AG20443 (cell line): ENCODE measurements at regions not wholly inside any gene's neighbourhood (a gene's known extent, or its start where the extent isn't known, plus 50 kb on each side); places are given as distances from the start of the nearest gene placed in this dataset.
A peak's percentile ranks its signal among the peaks of the same experiment; 100 is the strongest.
"Not testable (repeated sequence)": the region's sequence is repeated elsewhere in the genome, so short reads cannot be mapped to it uniquely, and the experiment has no call there.

Experiments
- DNase-seq: peaks from one replicate; pipeline ENCODE4 v3.0.0; 2012; ENCODE audit warnings: low spot score, mixed read lengths

GRCh38 chrX:26597981-26598380 lies 382.0 kb downstream of the MAGEB5 start:
- DNase-seq = no peak

- no peak for DNase-seq
These were observed 374.9 kb downstream of the MAGEB5 start for GRCh38 chrX:26590849-26591248.

DNA sequence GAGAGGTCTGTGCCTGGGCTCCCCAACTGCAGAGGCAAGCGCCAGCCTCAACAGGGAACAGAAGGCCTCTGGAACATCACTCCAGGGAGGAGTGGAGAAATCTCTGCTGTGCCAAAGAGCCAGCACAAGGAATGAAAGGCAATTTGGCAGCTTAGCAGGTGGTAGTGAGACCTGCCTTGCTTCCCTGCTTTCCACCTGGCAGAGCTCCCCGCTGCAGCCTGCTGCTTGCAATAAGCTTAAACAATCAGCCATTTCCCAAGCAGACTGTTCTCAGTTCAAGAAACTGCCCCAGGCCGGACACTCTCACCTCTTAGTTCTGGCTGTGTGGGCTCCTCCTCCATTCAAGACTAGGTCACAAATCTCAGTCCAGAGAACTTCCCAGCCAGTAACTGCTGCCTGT lies 370.6 kb downstream of the MAGEB5 start:
- no peak for DNase-seq

- no peak for DNase-seq
These were observed 365.1 kb downstream of the MAGEB5 start for GRCh38 chrX:26581091-26581490.

- no peak for DNase-seq
These were observed 364.1 kb downstream of the MAGEB5 start for GRCh38 chrX:26580021-26580420.

DNA sequence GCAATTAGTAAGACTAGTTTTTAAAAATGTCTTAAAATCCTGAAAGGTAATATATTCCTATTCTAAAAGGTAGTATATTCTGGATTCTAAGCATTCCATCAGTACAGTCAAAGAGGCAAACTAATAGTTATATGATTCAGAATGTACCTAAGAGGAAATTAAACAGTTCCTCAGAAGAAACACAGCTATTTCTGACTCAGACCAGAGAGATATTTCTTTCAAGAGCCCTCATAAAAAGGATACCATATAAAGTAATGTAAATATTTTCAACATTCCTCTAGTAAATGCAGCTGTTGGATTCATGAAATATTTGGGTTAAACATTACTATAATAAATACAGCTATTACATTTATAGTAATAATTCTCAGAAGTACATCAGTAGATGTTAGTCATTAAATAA lies 358.3 kb downstream of the MAGEB5 start:
- DNase-seq = no peak

DNA sequence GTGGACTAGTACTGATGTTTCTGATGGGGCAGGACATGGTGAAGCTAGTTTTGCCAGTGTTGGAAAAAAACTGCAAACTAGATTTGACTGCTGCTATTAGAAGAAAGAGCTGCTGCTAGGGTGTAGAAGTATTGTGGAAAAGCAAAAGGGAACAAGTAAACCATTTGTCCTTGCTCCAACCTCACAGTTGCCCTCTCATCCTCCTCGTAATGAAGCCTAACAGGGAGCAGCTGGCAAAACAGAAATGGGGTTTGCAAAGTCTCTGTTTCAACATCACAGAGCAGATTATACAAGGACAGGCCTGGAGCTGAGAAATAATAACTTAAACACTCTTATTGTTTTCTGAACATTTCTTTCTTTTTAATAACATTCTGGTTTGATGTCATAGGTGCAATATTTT lies 346.2 kb downstream of the MAGEB5 start:
- DNase-seq = no peak

DNA sequence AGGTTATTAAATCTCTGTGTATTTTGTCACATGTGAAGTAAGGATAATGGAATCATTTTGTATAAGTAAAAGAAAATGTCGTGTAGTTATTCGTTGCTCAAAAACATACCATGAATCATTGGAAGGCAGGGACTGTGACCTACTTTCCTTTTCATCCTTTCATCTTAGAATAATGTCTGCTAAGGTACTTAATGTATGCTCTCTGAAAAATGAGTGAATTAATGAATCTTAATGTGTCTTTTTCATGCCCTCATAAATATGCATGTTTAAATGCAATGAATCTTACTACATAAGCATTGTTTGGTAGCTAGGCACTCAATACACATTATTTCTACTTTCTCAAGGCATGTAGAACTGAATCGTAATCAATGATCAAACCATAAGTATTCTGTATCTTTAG lies 343.9 kb downstream of the MAGEB5 start:
- DNase-seq = no peak

DNA sequence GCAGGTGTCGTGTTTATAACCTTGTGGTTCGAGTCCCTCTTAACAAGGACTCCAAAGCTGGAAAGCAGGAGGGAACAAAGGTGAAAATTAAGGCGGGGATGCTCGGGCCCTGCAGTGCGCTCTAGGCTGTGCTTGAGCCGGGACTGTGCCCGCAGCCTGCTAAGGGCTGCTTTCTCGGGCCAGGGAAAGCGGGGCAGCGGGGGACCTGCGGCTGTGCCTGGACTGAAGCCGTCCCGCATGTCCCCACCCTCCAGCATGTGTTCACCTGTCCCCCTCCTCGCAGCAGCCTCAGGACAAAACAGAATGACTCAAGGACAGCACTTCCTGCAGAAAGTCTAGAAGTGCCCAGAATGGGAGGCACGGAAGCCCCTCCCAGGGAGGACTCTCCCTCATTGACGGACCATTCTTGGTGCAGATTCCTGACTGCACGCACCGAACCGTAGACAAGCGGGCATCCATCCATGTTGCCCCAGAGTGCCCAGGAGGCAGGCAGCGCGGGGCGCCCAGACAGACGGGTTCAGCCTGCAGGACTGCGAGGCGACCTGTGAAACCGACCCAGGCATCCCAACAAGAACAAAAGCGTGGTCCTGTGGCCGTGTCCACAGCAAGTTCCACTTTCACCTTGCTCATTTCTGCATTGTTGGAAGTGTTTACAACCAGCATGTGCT lies 342.9 kb downstream of the MAGEB5 start:
- DNase-seq = no peak

- no peak for DNase-seq
These were observed 341.8 kb downstream of the MAGEB5 start for GRCh38 chrX:26557691-26558321.

DNA sequence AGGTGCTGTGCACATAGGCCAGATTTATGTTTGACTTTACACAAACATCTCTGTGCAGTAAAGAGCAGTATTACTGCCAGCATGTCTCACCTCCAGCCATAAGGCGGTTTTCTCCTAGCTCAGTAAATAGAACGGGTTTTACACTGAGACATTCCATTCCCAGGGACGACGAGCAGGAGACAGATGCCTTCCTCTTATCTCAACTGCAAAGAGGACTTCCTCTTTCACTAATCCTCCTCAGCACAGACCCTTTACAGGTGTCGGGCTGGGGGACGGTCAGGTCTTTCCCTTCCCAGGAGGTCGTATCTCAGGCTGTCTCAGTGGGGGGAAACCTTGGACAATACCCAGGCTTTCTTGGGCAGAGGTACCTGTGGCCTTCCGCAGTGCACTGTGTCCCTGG lies 309.8 kb downstream of the MAGEB5 start:
- not testable (repeated sequence) for DNase-seq

DNA sequence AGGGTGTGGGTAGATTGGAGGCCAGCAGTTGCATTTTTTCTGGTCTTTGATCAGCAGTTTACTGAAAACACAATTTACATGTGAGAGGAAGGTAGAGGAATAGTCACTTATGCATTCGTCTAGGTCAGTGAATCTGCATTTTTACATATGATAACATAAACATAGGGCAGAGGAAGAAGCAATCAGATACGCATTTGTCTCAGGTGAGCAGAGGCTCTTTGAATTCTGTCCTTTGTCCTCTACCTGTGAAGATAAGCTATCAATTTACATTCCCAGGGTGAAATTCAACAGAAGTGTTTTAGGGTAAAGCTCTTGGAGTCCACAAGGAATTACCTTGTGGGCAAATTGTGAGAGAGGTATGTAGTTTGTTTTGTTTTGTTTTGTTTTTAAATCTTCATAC lies 306.5 kb downstream of the MAGEB5 start:
- no peak for DNase-seq

GRCh38 chrX:26511589-26512363 lies 295.8 kb downstream of the MAGEB5 start:
- no peak for DNase-seq

GRCh38 chrX:26470941-26471340 lies 255.0 kb downstream of the MAGEB5 start:
- DNase-seq = no peak

- DNase-seq = no peak
These were observed 250.4 kb downstream of the MAGEB5 start for GRCh38 chrX:26466387-26466786.

- no peak for DNase-seq
These were observed 229.3 kb downstream of the MAGEB5 start for GRCh38 chrX:26445288-26445687.

DNA sequence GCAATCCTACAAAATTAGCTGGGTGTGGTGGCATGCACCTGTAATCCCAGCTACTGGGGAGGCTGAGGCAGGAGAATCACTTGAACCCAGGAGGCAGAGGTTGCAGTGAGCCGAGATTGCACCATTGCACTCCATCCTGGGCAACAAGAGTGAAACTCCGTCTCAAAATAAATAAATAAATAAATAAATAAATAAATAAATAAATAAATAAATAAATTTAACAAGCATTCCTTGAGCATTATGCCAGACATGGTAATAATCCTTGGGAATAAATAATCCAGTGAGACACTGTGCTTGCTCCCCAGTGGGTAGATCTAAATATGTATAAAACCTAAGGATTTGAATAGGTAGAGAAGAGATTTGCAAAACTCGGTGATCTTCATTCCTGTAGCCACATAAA lies 228.4 kb downstream of the MAGEB5 start:
- not testable (repeated sequence) for DNase-seq

DNA sequence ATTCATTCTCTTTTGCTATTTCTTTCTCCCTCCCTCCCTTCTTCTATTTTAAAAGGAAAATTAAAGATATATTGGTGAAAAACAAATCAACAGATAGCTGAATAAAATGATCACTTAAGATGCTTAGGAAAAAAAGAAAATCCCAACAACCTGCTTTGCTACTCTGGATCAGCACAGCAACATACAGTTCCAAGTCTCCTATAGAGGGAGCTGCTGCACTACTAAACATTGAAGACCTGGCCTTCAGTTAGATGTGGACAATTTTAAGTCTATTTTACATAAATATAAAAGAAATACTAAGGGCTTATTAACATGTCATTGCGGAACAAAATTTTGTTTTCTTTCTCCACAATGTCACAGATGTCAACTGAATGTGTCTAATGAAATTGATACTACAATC lies 226.4 kb downstream of the MAGEB5 start:
- peak; percentile 7 for DNase-seq

DNA sequence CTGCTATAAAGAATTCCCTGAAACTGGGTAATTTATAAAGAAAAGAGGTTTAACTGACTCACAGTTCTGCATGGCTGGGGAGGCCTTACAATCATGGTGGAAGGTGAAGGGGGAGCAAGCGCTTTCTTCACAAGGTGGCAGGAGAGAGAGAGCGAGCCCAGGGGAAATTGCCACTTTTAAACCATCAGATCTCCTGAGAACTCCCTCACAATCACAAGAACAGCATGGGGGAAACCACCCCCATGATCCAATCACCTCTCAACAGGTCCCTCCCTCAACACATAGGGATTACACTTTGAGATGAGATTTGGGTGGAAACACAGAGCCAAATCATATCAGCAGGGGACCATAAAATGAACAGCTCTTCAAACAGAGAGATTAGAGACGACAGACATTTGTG lies 198.6 kb downstream of the MAGEB5 start:
- DNase-seq = no peak

GRCh38 chrX:26411045-26411444 lies 195.1 kb downstream of the MAGEB5 start:
- DNase-seq = no peak

DNA sequence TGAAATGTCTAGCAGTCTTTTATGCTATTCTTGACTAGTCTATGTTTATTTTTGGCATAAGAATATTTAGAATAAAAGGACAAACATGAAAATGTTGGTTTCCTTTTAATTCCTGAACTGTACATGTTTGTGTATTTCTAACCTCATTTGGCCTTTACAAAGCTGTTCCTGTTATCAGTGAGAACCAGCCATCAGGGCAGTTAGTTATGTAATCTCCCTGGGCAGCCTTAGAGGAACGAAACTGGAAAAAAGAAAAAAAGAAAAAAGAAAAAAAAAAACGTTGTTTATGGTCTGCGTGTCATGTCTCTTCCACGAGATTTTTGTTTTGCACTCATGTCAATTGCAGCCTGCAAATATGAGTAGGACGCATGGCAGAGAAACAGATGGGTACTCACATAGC lies 193.7 kb downstream of the MAGEB5 start:
- DNase-seq = no peak

GRCh38 chrX:26387906-26388305 lies 171.9 kb downstream of the MAGEB5 start:
- DNase-seq = no peak

- no peak for DNase-seq
These were observed 160.2 kb downstream of the MAGEB5 start for GRCh38 chrX:26376037-26376708.
